ENCODE measurements at regions not wholly inside any gene's neighbourhood (a gene's known extent, or its start where the extent isn't known, plus 50 kb on each side); places are given as distances from the start of the nearest gene placed in this dataset.

DNA sequence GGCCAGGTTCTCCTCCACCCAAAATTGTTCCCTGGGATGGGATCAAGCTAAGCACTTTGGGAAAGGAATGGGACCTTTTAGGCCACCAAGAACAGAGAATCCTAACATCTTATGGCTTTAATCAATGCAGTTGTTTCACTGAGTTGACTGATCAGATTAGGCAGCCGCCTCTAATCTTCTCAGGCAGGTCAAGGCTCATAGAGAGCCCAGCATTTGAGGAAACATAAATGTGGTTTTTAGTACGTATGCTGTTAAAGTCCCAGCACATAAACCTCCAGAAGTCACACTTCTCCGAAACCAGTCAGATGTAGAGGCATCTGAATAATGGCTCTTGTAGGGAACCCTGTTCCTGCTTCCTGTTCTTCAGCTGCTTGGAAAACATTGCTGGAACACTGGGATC, 99.5 kb upstream of the RMDN2 start (continued):
- TF ChIP-seq, protein P1, sequence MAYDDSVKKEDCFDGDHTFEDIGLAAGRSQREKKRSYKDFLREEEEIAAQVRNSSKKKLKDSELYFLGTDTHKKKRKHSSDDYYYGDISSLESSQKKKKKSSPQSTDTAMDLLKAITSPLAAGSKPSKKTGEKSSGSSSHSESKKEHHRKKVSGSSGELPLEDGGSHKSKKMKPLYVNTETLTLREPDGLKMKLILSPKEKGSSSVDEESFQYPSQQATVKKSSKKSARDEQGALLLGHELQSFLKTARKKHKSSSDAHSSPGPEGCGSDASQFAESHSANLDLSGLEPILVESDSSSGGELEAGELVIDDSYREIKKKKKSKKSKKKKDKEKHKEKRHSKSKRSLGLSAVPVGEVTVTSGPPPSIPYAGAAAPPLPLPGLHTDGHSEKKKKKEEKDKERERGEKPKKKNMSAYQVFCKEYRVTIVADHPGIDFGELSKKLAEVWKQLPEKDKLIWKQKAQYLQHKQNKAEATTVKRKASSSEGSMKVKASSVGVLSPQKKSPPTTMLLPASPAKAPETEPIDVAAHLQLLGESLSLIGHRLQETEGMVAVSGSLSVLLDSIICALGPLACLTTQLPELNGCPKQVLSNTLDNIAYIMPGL (CRISPR knock-in tag; IDR thresholded peaks at IDR 0.05; ENCODE audit: borderline replicate concordance): no peak

DNA sequence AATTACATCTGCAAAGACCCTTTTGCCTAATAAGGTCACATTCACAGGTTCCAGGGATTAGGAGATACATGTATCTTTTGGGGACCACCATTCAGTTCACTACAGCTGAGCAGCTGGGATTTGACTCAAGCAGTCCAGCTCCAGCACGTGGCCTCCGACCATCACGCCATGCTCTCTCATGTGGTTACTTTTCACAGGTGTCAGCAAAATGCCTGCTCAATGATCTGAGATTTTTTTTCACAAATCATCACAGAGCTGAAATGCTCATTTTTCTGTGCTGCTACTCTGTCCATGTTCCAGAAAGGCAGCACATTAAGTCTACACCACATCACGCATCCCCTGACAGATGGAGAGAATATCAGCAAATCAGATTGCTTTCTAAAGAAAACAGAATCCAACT, 98.5 kb upstream of the RMDN2 start:
- ChIA-PET POLR2A (no interaction called here), CTCF (interaction anchor here (0.5 to 15.3 kb wide), 6 partner anchors 16 to 1808 kb away, joined by 3 to 433 read pairs (median 16); no protein-coding TSS in a partner anchor)
- no peak for DNase-seq (ENCODE audit: low read depth in 1 of 2, low spot score in 1 of 2)
- no peak for ATAC-seq
- peak; percentile 71 for TF ChIP-seq MAFK (IDR thresholded peaks at IDR 0.05; ENCODE audit: partially characterized antibody)
- TF ChIP-seq HEYL (CRISPR knock-in tag; IDR thresholded peaks at IDR 0.05): no peak
- no peak for FAIRE-seq
- no peaks in the 10 kb centered on the region for H3K9me3 ChIP-seq
- H3K4me3 ChIP-seq: no peak overlapping the region
- H3K4me1 ChIP-seq: peaks cover 16% of the 10 kb centered on the region
- H3K4me2 ChIP-seq: no peak overlapping the region
- 87% methylated on average over 4 of the region's 4 CpGs for WGBS (ENCODE audit: missing lambda C conversion rate)
- no peak overlapping the region for H3K27ac ChIP-seq

DNA sequence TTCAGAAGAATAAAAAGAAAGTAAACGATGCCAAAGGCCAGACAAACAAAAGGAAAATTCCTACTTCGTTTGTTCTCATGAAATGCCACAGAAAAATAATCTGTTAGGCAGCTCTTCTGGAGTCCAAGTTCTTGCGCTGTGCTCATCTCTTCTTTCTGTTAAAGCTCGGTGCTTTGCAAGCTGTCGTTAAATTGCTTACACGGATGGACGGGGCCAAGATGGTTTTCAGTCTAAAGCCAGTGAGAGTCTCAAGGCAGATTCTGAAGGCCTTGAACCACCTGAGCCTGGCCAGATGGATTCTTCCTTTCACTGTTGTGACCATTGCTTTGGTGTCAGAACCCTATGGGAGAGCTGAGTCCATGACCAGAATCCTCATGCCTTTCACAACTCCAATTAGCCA, 97.6 kb upstream of the RMDN2 start:
- WGBS (ENCODE audit: missing lambda C conversion rate): 75% methylated on average over 7 of the region's 7 CpGs
- POLR2A ChIA-PET: no interaction called here
- TF ChIP-seq KDM5A (IDR thresholded peaks at IDR 0.05) (no peak), POLR2AphosphoS2 (conservative IDR thresholded peaks at IDR 0.05; ENCODE audit: low read length) (no peak), HEYL (CRISPR knock-in tag; IDR thresholded peaks at IDR 0.05) (no peak), SMC3 (IDR thresholded peaks at IDR 0.05) (no peak), HOXB13 (CRISPR knock-in tag; IDR thresholded peaks at IDR 0.05; ENCODE audit: low read depth) (no peak), RCOR1 (IDR thresholded peaks at IDR 0.05; ENCODE audit: low read depth, low read length) (no peak), POLR2A (IDR thresholded peaks at IDR 0.05; ENCODE audit: low read length) (no peak), ZC3H11A (IDR thresholded peaks at IDR 0.05) (no peak), CEBPB (IDR thresholded peaks at IDR 0.05) (no peak), CBX2 (IDR thresholded peaks at IDR 0.05; ENCODE audit: borderline replicate concordance, low read depth) (no peak)
- TF ChIP-seq, protein P2, sequence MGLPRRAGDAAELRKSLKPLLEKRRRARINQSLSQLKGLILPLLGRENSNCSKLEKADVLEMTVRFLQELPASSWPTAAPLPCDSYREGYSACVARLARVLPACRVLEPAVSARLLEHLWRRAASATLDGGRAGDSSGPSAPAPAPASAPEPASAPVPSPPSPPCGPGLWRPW (IDR thresholded peaks at IDR 0.05): no peak
- TF ChIP-seq, protein P3, sequence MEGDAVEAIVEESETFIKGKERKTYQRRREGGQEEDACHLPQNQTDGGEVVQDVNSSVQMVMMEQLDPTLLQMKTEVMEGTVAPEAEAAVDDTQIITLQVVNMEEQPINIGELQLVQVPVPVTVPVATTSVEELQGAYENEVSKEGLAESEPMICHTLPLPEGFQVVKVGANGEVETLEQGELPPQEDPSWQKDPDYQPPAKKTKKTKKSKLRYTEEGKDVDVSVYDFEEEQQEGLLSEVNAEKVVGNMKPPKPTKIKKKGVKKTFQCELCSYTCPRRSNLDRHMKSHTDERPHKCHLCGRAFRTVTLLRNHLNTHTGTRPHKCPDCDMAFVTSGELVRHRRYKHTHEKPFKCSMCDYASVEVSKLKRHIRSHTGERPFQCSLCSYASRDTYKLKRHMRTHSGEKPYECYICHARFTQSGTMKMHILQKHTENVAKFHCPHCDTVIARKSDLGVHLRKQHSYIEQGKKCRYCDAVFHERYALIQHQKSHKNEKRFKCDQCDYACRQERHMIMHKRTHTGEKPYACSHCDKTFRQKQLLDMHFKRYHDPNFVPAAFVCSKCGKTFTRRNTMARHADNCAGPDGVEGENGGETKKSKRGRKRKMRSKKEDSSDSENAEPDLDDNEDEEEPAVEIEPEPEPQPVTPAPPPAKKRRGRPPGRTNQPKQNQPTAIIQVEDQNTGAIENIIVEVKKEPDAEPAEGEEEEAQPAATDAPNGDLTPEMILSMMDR (IDR thresholded peaks at IDR 0.05): no peak
- TF ChIP-seq, protein P4, sequence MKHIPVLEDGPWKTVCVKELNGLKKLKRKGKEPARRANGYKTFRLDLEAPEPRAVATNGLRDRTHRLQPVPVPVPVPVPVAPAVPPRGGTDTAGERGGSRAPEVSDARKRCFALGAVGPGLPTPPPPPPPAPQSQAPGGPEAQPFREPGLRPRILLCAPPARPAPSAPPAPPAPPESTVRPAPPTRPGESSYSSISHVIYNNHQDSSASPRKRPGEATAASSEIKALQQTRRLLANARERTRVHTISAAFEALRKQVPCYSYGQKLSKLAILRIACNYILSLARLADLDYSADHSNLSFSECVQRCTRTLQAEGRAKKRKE (CRISPR knock-in tag; IDR thresholded peaks at IDR 0.05; ENCODE audit: low read depth): no peak
- FAIRE-seq (no peak), DNase-seq (ENCODE audit: low read depth in 1 of 2, low spot score in 1 of 2) (no peak), ATAC-seq (no peak)
- peak overlapping the region in 1 of 2 experiments; percentile 33; a peak in 2 of 6 replicates for H3K27ac ChIP-seq
- H3K4me1 ChIP-seq: peaks cover 22% of the 10 kb centered on the region
- no peaks in the 10 kb centered on the region for H3K9me3 ChIP-seq
- CTCF ChIA-PET: interaction anchor here (1.2 to 15.3 kb wide), 6 partner anchors 11 to 431 kb away, joined by 3 to 433 read pairs (median 16); no protein-coding TSS in a partner anchor
- H3K4me3 ChIP-seq: no peak overlapping the region
- no peak overlapping the region for H3K4me2 ChIP-seq

DNA sequence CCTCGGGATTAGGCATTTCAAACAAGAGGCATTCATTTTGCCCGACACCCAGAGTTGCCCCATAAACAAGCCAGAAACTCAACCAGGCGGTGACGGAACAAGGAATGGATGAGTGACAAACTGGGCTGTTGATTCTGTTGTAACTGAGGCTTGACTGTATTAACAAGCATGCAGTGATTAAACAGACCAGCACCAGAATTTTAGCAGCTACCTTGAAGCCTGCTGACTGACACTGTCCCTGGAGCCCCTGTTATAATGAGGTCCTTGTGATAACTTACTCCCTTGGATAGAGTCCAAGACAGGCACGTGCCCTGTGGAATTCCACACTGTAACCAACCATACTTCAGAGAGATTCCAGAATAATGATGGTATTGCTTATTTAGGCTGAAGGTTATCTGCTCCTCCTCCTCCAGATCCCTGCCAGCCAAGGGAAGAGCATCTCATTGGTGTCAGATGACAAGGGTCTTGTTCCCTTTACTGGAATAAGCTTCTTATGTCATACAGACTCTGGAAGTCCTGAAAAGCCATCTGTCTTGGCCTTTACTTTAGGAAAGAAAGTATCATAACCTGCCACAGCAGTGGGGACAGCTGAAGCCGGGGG, 97.1 kb upstream of the RMDN2 start:
- peak overlapping the region in 1 of 2 experiments; percentile 33; a peak in 3 of 6 replicates for H3K27ac ChIP-seq
- no peak overlapping the region for H3K4me2 ChIP-seq
- peaks cover 23% of the 10 kb centered on the region for H3K4me1 ChIP-seq
- FAIRE-seq (no peak), DNase-seq (ENCODE audit: low read depth in 1 of 2, low spot score in 1 of 2) (no peak), ATAC-seq (no peak)
- TF ChIP-seq EHF (CRISPR knock-in tag; IDR thresholded peaks at IDR 0.05) (no peak), JUNB (IDR thresholded peaks at IDR 0.05) (peak; percentile 13; the same call in 1 of the 2 replicates)
- ChIA-PET CTCF (interaction anchor here (0.8 to 15.3 kb wide), 8 partner anchors 10 to 432 kb away, joined by 3 to 433 read pairs (median 4); no protein-coding TSS in a partner anchor), POLR2A (no interaction called here)
- H3K4me3 ChIP-seq: no peak overlapping the region
- no peaks in the 10 kb centered on the region for H3K9me3 ChIP-seq
- WGBS (ENCODE audit: missing lambda C conversion rate): 53% methylated on average over 6 of the region's 6 CpGs

All from A549 (cell line).